Left lung (tissue), 4 donors: ENCODE measurements at regions not wholly inside any gene's neighbourhood (a gene's known extent, or its start where the extent isn't known, plus 50 kb on each side); places are given as distances from the start of the nearest gene placed in this dataset.

Source experiments
- ATAC-seq: fragments of 200-7000 bp; cut with Tn5 transposase; one replicate; pipeline ENCODE4 v1.9.1; 2020; ENCODE audit warnings: moderate library complexity
- DNase-seq, 4 donors: peaks; one replicate each; pipeline ENCODE4 v3.0.0-alpha.2; 2013 to 2020
- H3K27ac ChIP-seq, 2 donors: fragments of 200-600 bp; sonication (generic) in 1 of 2; one replicate each; pipeline versions ENCODE4 v1.5.0 to v1.8.0; 2020 to 2021
- H3K27me3 ChIP-seq, 2 donors: fragments of 200-600 bp; sonication (generic) in 1 of 2; one replicate each; pipeline versions ENCODE4 v1.5.0 to v1.8.0; 2020 to 2021
- H3K36me3 ChIP-seq, 2 donors: fragments of 200-600 bp; sonication (generic) in 1 of 2; one replicate each; pipeline versions ENCODE4 v1.5.0 to v1.8.0; 2020 to 2021
- H3K4me1 ChIP-seq, 2 donors: fragments of 200-600 bp; one replicate each; pipeline ENCODE4 v1.8.0; 2021
- H3K4me3 ChIP-seq, 2 donors: fragments of 200-600 bp; sonication (generic) in 1 of 2; one replicate each; pipeline versions ENCODE4 v1.5.0 to v1.8.0; 2020 to 2021; ENCODE audit warnings: mild to moderate bottlenecking in 1 of 2
- H3K9me3 ChIP-seq, 2 donors: fragments of 200-600 bp; sonication (generic) in 1 of 2; one replicate each; pipeline versions ENCODE4 v1.5.0 to v1.8.0; 2020 to 2021
- intact Hi-C, 2 donors: fragments of 100-400 bp; cut with DNase I; formaldehyde crosslinking; loops; one replicate each; pipeline versions ENCODE4 v1.11.2 to v1.14.2; 2022
- TF ChIP-seq, protein P1 (sequence below), 2 donors: fragments of 200-600 bp; sonication (generic) in 1 of 2; IDR thresholded peaks; one replicate each; pipeline versions ENCODE4 v1.5.0 to v1.8.0; 2021; ENCODE audit warnings: antibody characterized with exemption in 2 of 2
- donor health status: DM: no; HTN: yes; CAD: no.
- donor health status: DM: no; HTN: no; CAD: no.

DNA sequence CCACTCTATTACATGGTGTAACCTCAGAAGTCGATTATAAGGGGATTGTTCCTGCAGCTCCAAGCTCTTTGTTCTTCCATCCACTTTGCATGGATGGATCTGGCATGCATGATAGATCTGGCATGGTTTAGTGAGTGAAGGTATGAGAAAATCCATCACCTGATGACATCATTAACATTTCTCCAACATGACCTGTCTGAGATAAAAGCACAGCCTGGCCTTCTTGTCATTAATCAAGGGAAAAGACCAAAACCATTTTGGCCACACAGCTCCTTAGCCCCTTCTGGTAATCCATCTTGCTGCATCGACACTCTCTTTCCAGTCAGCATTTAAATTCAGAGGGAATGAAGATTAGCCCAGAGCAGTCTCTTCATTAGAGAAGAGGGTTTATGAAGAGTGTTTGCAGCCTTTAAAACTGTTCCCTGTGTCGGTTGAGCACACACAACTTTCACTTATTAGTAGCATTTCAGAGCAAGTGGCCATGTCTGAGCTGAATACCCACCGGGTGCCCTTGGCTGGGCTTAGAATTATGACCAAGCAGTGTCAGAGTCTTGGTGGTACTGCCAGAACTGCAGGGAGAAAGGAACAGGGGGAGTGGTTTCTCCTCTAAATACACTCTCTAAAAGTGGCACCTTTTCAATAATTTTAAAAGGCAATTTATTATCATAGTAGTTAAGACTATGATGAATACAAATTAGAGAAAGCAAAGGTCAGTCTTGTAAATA lies 246.0 kb downstream of the HAPSTR1 start:
- Histone ChIP-seq H3K4me1 (no peaks in the 10 kb centered on the region), H3K36me3 (no peaks in the 10 kb centered on the region), H3K9me3 (no peaks in the 10 kb centered on the region), H3K27me3 (no peaks in the 10 kb centered on the region), H3K4me3 (no peak overlapping the region), H3K27ac (no peak overlapping the region)
- TF ChIP-seq, protein P1, sequence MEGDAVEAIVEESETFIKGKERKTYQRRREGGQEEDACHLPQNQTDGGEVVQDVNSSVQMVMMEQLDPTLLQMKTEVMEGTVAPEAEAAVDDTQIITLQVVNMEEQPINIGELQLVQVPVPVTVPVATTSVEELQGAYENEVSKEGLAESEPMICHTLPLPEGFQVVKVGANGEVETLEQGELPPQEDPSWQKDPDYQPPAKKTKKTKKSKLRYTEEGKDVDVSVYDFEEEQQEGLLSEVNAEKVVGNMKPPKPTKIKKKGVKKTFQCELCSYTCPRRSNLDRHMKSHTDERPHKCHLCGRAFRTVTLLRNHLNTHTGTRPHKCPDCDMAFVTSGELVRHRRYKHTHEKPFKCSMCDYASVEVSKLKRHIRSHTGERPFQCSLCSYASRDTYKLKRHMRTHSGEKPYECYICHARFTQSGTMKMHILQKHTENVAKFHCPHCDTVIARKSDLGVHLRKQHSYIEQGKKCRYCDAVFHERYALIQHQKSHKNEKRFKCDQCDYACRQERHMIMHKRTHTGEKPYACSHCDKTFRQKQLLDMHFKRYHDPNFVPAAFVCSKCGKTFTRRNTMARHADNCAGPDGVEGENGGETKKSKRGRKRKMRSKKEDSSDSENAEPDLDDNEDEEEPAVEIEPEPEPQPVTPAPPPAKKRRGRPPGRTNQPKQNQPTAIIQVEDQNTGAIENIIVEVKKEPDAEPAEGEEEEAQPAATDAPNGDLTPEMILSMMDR (IDR thresholded peaks at IDR 0.05): no peak
- no peak for ATAC-seq
- intact Hi-C loops: no loop called here
- DNase-seq: no peak

DNA sequence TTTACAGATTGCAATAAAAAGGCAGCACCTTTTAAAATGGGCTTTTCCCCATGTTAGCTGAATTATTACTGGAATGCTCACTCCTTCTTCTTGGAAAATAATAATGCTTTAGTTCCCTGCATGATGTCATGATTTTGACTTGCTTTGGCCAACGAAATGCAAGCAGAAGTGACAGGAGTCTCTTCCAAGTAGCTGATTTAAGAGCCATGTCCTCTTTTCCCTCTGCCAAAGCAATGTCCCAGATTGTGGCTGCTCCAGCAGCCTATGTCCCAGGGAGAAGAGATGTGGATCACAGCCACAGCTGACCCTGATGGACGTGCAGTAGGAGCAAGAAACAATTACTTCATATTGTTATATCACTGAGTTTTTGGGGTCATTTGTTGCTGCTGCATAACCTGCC lies 246.6 kb downstream of the HAPSTR1 start:
- TF ChIP-seq, protein P1 (IDR thresholded peaks at IDR 0.05): no peak
- Histone ChIP-seq H3K27ac (no peak overlapping the region), H3K36me3 (no peaks in the 10 kb centered on the region), H3K9me3 (no peaks in the 10 kb centered on the region), H3K4me1 (no peaks in the 10 kb centered on the region), H3K27me3 (no peaks in the 10 kb centered on the region), H3K4me3 (no peak overlapping the region)
- ATAC-seq (no peak), DNase-seq (no peak)
- intact Hi-C loops: no loop called here

DNA sequence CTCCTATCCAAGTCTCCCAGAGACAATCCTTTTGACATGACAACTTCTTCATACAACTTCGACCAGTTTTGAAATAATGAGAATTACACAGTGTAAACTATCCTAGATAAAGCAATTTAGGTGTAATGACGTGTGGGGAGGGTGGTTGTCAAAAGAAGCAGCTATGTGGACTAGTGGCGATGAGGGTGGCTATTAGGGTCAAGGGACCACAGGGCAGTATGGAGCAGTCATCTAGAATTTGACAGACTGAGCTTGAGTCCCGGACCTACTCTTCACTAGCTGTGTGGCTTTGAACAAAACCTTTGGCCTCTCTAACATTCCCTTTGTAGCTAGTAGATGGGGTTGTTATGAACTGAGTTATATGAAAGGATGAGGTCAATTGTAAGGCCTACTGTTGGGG lies 247.1 kb downstream of the HAPSTR1 start:
- no peak overlapping the region for H3K4me3 ChIP-seq
- TF ChIP-seq, protein P1 (IDR thresholded peaks at IDR 0.05): no peak
- H3K9me3 ChIP-seq: no peaks in the 10 kb centered on the region
- H3K27ac ChIP-seq: no peak overlapping the region
- no peak for ATAC-seq
- no peaks in the 10 kb centered on the region for H3K36me3 ChIP-seq
- no peaks in the 10 kb centered on the region for H3K4me1 ChIP-seq
- H3K27me3 ChIP-seq: no peaks in the 10 kb centered on the region
- DNase-seq: no peak
- intact Hi-C loops: no loop called here

DNA sequence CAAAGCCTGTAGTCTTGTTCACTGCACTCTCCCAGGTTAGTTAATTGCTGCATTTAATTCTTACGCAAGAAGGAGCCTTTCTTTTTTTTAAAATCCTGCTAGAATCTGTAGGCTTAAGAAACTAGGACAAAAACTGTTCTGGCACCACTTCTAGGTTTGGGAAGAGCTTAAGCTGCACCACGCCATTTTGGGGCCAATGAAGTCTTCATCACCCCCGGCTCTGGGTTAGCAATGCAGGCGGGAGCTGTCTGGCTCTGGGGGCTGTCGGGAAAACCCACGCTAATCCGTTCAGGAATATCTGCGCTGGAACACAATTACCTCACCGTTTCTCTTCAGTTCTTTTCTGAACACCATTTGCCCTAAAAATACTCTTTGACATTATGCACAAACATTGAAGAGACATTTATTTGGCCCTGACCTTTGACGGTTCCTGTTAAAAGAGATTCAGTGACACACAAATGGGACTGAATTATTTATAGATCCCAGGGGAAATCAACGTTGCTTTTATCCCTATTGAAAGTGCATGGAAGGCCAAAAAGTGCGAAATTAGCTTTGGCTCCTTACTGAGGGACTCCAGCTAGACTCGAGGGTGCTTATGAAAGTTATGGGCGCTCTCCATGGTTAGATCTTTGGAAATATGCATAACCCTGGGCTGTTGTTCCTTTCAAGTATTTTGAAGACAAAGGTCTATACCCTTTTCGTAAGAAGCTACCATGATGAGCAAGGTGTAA lies 249.2 kb downstream of the HAPSTR1 start:
- Histone ChIP-seq H3K27me3 (no peaks in the 10 kb centered on the region), H3K36me3 (no peaks in the 10 kb centered on the region), H3K27ac (no peak overlapping the region), H3K4me3 (no peak overlapping the region), H3K9me3 (no peaks in the 10 kb centered on the region), H3K4me1 (no peaks in the 10 kb centered on the region)
- DNase-seq (no peak), ATAC-seq (no peak)
- TF ChIP-seq, protein P1 (IDR thresholded peaks at IDR 0.05): no peak
- intact Hi-C loops: no loop called here

DNA sequence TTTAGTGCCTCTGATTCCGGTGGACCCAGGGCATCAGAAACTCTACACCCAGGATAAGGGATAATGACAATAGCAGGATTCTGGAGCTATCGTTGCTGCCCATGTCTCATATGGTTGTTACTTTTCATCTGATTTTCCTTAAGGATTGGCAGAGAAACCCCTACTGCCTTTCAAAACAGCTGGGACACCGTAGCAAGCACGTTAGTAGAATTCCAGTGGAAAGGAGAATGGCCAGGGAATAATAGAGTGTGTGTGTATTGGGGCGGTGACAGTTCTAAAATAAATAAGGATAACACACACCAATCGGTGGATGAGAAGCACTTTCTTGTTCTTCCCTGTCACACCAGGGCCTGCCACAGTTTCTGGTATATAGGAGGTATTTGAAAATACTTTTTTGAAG lies 251.8 kb downstream of the HAPSTR1 start:
- intact Hi-C loops: no loop called here
- Histone ChIP-seq H3K27me3 (no peaks in the 10 kb centered on the region), H3K27ac (no peak overlapping the region), H3K4me1 (no peaks in the 10 kb centered on the region), H3K9me3 (peaks cover 0 to 9% of the 10 kb centered on the region in 2 donors), H3K4me3 (no peak overlapping the region), H3K36me3 (no peaks in the 10 kb centered on the region)
- TF ChIP-seq, protein P1 (IDR thresholded peaks at IDR 0.05): no peak
- ATAC-seq: no peak
- DNase-seq: no peak
